ENCODE measurements at regions not wholly inside any gene's neighbourhood (a gene's known extent, or its start where the extent isn't known, plus 50 kb on each side); places are given as distances from the start of the nearest gene placed in this dataset.
"Not testable (repeated sequence)": the region's sequence is repeated elsewhere in the genome, so short reads cannot be mapped to it uniquely, and the experiment has no call there.

DNA sequence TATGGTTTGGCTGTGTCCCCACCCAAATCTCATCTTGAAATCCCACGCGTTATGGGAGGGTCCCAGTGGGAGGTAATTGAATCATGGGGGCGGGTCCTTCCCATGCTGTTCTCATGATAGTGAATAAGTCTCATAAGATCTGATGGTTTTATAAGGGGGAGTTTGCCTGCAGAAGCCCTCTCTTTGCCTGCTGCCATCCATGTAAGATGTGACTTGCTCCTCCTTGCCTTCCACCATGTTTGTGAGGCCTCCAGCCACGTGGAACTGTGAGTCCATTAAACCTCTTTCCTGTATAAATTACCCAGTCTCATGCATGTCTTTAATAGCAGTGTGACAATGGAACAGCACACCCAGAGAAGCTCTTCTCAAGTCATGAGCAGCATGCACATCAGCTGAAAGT lies 119.1 kb upstream of the CARD11 start:
- DNase-seq: not testable (repeated sequence)

DNA sequence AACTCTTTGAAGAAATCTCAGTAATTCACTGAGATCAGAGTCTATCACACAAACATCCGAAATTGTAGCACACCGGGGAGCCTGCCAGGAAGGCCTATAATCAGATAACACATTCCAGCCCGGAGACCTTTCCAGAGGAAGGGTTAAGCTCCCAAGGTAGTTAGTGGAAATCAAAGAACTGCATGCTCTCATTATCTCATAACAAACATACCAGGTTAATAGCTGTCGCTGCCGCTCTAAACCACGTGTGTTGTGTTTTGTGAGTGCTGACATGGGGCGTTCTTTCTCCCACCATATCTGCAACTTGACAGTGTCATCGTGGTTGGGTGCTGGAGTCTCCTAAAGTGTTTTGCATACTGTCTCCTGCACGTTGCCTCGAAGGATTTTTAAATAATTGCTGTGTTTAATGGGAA lies 120.7 kb upstream of the CARD11 start:
- DNase-seq: no peak

DNA sequence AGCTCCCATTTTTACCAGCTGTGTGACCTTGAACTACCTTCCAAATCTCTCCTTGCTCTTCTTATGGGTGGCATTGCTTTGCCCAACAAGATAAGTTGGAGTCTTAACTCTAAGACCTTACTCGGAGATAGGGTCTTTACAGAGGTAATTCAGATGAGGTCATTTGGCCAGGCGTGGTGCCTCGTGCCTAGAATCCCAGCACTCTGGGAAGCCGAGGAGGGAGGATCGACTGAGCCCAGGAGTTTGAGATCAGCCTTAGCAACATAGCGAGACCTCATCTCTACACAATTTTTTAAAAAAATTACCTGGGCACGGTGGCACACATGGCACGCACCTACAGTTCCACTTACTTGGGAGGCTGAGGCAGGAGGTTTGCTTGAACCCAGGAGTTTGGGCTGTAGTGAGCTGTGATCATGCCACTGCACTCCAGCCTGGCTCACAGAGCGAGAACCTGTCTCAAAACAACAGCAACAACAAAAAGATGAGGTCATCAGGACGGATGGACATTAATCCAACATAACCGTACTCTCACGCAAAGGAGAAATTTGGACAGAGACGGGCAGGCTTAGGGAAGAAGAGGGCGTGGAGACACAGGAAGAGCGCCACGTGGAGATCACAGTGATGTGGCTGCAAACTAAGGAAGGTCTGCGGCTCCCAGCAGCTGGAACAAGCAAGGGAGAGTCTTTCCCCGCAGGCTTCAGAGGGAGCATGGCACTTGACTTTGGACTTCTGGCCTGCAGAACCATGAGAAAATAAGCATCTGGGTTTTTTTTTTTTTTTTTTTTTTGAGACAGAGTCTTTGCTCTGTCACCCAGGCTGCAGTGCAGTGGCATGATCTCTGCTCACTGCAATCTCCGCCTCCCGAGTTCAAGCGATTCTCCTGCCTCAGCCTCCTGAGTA lies 122.3 kb upstream of the CARD11 start:
- DNase-seq: no peak

DNA sequence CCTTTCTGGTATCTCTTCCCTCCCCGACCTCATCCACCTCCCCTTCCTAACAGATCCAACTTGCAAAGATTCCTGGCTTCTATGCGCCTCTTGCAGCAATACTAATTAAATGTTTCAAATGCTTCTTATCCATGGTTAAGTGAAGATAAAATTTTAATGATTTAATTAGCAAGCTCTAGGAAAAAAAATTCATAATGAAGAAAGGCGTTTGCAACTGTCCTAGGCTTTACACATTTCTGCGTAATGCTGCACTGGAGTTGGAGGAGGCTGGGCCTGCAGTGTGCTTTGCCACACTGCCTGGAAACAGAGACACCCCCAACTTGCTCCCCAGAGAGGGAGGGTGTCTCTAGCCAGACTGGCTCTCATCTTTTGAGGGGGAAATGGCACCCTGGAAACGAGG lies 123.9 kb upstream of the CARD11 start:
- DNase-seq: no peak

DNA sequence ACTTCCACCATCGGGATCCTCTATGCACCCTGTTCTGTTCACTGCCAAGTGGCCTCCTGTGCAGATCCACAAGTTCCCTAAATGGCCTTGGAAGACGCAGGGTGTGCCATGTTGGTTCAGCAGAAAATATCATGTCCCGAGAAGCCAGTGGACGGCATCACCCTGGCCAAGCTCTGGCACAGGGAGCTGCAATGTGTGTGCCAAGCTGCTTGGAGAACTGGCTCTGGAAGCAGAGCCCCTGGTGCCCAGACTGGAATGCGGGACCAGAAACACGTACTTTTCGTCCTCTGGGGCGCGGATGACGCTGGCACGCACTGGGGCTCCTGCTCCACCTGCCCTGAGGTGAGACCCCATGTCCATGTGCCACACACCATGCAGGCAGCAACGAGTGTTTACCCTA lies 124.7 kb upstream of the CARD11 start:
- no peak for DNase-seq

DNA sequence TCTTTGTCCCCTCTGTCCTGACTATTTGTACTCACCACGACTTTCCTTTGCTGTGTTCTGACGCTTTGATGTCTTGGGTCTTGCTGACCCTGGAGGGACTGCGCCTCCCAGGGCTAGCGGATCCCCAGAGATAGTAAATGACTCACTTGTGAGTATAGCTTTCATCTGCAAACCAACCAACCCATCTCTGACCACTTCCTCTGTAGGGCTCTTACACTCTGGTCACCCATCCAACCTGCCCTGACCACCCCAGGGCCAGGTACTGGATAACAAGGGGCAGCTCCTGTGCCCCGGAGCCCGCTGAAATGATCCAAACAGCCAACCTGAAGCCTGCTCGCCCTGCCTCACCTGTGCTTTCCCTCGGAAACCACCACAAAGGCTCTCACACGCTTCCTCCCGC lies 125.2 kb upstream of the CARD11 start:
- no peak for DNase-seq

DNA sequence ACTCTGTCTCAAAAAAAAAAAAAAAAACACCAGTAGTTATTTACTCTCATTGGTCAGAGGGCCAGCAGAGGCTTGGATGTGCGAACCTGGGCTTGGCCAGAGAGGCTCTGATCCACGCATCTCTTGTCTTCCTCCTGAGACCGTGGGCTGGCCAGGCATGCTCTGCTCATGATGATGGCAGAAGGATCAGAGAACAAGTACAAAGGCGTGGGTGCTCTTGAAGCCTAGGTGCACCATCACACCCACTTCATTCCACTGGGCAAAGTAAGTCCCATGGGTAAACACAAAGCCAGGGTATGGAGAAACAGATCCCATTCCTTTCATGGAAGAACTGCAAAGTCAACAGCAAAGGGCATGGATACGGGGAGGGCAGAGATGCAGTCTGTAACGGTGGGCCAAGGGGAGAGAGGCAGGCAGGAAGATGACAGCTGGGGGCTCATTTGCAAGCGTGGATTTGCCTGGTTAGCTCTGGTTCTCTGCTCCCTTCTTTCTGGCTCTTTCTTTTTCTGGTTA lies 128.2 kb upstream of the SDK1 start:
- no peak for DNase-seq

DNA sequence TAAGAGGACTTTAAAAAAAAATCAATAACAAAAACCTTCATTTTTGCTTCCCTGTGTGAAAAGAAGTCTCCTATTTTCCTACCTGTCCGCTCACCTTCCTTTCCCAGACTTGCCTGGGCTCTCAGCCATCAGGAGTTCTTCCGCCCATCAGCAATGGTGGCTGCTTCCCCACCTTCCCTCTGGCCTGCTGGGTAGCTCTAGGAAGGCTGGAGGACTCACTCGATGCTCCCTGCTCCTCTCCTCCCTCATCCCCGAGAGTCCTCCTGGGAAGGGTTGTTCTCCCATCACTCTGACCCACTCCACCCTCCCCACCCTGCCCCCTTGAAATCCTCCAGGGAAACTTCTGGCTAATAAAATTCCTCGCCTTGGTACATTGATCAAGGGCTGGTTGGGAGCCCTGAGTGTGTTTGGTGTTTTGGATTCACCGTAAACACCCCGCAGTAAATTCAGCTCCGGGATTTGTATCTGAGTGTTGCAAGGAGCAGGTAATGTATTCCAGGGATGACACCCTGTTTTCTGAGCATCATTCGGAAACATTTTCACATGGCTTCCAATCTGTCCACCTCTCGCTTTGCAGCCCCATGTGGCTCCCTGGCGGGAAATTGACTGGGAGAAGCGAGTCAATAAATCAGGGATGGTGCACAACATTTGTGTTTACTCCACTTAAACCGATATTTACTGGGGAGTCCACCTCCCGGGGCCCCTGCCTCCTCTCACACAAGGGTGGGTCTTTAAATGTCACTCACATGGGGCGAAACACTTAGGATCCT lies 126.4 kb upstream of the SDK1 start:
- no peak for DNase-seq

DNA sequence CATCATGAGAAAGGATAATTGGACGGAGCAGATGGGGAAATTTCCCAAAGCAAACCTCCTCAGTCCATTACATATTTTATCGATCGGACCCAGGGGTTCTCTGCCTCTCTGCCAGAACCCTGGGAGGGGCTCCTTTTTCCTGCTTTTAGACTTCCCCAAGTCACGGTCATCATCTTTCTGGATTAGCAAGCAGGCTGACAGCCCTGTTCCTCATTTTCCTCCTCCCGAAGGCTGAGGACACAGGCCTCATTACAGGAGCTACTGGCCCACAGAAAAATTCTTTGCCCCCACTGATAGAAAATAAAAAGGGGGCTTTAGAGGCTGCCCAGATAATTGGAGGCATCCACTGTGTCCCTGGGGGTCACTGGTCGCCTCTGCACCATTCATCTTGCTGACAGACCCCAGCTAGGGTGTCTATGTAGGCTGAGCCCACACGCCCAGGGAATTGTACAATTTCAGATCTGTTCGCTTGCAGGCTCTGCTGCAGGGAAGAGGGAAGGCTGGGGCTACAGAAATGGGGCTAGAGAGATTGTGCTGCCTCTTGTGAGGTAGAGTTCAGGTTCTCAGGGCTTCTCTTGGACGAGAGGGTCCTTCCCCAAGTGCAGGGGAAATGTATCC lies 125.7 kb upstream of the SDK1 start:
- no peak for DNase-seq

DNA sequence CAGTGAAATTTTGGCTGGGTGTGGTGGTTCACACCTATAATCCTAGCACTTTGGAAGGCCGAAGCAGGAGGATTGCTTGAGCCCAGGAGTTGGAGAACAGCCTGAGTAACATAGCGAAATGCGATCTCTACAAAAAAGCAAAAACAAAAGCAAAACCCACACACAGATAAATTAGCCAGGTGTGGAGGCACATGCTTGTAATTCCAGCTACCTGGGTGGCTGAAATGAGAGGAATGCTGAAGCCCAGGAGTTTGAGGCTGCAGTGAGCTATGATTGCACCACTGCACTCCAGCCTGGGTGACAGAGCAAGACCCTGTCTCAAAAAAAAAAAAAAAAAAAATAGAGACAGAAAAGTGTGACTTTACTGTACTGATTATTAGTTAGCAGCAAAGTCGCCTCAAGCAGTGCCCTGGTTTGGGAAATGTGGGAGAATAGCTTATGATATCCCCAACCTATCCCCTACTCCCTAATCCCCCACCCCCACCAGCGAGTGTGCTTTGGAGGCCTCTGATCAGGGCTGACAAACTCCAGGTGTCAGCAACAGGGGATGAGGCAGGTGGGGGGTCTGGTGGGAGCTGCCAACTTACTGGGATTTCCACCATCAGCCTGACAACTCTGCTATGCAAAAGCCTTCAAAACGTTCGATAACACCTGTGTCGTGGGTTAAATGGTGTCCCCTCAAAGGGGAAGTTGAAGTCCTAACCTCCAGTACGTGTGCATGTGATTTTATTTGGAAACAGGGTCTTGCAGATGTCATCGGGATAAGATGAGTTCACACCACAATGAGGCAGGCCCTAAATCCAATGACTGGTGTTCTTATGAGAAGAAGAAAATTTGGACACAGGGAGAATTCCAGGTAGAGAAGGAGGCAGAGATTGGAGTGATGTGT lies 124.7 kb upstream of the SDK1 start:
- no peak for DNase-seq

DNA sequence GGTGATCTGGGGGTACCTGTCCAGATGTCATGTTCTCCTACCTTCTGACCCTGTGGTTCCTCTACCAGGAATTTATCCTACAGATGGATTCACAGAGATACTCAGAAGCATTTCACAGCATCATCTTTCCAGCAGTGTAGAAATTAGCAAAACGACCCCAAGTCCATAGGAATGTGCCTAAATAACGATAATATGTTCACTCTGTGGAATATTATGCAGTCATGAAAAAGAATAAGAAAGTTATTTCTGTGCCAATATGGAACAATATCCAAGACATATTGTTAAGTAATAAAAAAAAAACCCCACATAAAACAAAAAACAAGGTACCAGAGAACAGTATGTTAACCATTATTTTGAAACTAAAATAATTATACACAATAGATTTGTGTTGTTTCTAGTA lies 123.8 kb upstream of the SDK1 start:
- no peak for DNase-seq

DNA sequence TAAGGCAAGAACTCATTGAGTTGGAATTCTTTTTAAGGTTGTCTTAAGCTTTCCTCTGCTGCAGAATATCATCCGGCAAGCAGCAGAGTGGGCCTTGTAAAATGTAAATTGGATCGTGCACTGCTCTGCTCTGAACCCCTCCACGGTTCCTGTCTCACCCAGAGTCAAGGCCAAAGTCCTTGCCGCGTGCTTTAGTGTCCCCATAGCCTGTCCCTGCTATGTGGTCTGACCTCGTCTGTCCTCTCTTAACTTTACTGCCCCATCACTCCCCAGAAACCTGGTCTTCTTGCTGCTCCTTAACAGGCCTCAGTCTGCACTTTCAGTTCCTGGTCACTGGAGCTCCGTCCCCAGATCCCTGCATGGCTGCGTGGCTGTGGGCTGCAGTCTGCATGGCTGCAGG lies 121.6 kb upstream of the SDK1 start:
- DNase-seq: no peak

DNA sequence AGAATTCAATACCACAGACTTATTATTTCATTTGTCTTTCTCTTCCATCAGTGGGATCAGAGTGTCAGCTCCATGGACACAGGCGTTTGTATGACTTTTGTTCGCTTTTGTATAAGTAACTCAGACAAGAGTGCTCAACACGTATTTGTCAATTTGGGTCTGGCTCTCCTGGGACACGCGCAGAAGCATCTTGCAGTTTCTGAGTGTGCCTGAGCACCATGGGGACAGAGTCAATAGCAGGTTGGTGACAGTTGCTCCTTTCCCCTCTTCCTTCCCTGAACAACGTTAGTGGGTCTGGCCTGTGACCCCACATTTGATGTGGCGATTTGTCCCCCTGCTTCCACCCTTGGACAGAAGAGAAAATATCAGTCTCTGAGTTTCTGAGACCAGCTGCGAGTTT lies 120.4 kb upstream of the SDK1 start:
- DNase-seq: no peak

DNA sequence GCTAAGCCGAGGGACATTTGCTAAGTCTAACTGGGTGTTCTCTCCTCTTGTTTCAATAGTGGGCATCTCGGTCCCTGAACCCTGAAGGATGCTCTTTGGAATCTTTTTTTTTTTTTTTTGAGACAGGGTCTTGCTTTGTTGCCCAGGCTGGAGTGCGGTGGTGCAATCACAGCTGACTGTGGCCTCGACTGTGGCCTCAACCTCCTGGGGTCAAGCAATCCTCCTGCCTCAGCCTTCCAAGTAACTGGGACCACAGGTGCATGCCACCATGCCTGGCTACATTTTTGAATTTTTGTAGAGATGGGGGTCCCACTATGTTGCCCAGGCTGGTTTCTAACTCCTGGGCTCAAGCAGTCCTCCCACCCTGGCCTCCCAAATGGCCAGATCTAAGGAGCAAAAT lies 119.0 kb upstream of the SDK1 start:
- not testable (repeated sequence) for DNase-seq

DNA sequence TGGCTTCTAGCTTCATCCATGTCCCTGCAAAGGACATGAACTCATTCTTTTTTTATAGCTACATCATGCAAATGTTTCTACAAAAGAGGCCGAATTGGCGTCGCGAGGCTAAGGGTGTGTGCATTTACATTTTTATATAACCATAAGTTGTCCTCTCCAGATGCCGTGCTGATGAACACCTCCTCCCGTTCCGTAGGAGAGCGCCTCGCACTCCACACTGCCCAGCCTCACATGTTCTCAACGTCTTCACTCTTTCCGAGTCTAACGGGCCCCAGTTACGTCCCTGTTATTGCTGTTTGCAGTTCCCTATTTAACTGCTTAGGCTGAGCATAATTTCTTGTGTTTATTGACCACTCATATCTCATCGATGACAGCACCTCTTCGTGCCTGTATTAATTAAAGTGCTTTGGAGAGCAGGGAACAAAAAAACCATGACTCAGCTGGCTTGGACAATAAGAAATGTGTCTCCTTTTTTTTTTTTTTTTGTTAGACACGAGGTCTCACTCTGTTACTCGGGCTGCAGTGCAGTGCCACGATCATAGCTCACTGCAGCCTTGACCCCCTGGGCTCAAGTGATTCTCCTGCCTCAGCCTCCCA lies 113.5 kb upstream of the SDK1 start:
- DNase-seq: no peak

DNA sequence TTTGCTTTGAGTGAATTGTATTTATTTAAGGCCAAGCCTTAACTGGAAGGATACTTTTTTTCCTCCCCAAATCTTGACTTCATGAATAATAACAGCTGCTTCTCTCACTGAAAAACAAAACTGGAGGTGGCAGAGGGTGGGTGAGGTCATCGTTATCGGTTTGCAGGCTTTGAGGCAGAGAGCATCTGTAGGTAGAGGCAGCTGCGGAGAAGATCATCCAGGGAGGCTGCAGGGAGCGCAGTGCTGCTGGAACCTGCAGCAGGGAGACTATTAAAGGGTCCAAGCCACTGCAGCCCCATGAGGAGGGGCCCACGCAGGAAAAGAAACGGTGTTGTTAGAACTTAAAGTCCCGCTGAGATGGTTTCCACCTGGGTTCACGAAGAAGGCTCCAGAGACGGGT lies 112.1 kb upstream of the SDK1 start:
- DNase-seq: no peak

DNA sequence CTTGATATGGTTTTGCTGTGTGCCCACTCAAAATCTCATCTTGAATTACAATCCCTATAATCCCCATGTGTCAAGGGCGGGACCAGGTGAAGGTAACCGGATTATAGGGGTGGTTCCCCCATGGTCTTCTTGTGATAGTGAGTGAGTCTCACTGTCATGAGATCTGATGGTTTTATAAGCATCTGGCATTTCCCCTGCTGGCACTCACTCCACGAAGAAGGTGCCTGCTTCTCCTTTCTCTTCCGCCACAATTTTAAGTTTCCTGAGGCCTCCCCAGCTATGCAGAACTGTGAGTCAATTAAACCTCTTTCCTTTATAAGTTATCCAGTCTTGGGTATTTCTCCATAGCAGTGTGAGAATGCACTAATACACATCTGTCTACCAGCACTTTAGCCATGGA lies 109.5 kb upstream of the SDK1 start:
- DNase-seq: no peak

DNA sequence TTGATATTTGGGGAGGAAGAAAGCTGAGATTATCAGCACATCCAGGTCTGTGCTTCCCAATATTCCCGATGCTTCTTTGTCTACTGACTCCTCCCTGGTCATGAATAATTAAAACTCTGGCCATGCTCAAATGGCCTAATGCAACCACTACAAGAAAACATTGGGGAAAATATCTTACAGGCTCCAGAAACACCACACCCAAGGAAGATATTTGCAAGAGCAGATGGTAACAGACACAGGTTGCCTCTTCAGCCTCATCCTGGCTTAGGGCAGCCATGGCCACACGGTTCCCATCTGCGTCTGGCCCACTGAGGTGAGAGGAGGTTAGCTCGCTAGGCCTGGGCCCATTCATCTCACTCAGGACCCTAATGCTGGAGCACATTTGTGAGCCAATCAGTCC lies 108.4 kb upstream of the SDK1 start:
- no peak for DNase-seq

DNA sequence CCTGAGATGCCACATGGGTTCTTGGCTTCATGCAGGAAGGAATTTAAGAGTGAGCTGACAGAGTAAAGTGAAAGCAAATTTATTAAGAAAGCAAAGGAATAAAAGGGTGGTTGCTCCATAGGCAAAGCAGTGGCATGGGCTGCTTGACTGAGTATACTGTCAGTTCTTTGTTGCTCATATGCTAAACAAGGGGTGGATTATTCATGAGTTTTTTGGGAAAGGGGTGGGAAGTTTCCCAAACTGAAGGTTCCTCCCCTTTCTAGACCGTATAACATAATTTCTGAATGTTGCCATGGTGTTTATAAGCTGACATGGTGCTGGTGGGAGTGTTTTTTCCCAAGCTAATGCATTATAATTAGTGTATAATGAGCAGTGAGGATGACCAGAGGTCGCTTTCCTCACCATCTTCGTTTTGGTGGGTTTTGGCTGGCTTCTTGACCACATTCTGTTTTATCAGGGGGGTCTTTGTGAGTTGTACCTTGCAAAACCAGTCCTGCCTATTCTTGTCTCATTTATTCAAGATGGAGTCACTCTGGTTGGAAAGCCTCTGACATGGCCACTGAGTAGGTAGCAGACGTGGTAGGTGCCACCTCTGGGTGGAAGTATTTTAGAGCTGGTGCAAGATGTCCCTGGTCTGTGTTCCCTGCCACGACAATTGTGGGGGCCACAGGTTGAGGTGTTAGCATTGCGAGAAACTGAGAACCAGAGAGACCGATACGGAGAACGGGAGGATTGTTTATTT lies 107.5 kb upstream of the SDK1 start:
- no peak for DNase-seq

DNA sequence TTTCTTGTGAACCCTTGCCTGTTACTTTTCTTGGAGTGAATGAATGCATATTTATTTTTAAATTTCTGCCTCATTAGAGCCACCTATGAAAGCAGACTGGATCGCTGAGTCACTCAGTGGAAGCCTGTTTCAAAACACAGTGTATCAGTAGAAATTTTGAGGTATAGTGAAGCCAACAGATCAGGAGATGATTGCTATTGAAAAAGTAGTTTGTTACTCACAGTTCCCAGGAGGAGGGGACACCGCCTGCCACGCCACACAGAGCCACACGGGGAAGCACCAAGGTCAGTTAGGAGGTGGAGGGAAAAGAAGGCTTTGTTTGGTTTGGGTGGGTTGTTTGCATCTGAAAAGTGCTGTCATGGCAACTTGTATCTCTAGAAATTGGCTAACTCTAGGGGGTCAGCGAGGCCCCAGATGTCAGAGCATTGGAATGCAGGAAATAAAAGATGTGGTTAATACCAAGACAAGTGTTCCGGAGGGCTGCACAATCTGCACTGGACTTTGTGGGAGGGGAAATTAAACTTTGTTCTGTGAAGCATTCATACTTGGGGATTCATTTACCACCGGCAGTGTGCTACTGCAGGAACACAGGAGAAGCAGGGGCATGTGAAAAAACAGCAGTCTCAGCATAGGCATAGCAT lies 106.4 kb upstream of the SDK1 start:
- DNase-seq: peak; percentile 89

DNA sequence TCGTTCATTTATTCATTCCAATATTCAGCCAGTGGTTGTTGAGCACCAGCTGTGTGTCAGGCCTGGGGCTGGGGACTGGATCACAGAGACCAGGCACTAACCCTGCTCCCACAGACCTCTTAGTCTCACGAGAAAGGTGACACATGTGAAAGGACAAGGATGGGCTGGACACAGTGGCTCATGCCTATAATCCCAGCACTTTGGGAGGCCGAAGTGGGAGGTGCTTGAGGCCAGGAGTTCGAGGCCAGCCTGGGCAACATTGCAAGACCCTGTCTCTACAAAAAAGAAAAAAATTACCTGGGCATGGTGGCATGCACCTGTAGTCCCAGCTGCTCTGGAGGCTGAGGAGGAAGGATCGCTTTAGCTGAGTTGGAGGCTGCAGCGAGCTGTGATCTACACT lies 105.9 kb upstream of the SDK1 start:
- DNase-seq: no peak

All from fibroblast of skin of back (primary cell).